ENCODE measurements at regions not wholly inside any gene's neighbourhood (a gene's known extent, or its start where the extent isn't known, plus 50 kb on each side); places are given as distances from the start of the nearest gene placed in this dataset.

- H3K4me3 Mint-ChIP-seq = no peak overlapping the region
- H3K9me3 Mint-ChIP-seq = no peaks in the 10 kb centered on the region
- H3K36me3 Mint-ChIP-seq (ENCODE audit: low read depth) = no peaks in the 10 kb centered on the region
- H3K27ac Mint-ChIP-seq = no peak overlapping the region
- H3K4me1 Mint-ChIP-seq (ENCODE audit: low read depth) = no peaks in the 10 kb centered on the region
- no peaks in the 10 kb centered on the region for H3K27me3 Mint-ChIP-seq
- intact Hi-C loops (cut with micrococcal nuclease) = no loop called here
Observed at GRCh38 chr16:82414476-82414875, 212.3 kb upstream of the CDH13 start.

GRCh38 chr16:82412770-82413169 is 214.0 kb upstream of the CDH13 start:
- Mint-ChIP-seq H3K27me3 (no peaks in the 10 kb centered on the region), H3K4me1 (ENCODE audit: low read depth) (no peaks in the 10 kb centered on the region), H3K4me3 (no peak overlapping the region), H3K27ac (no peak overlapping the region), H3K36me3 (ENCODE audit: low read depth) (no peaks in the 10 kb centered on the region), H3K9me3 (no peaks in the 10 kb centered on the region)
- intact Hi-C loops (cut with micrococcal nuclease) = no loop called here

DNA sequence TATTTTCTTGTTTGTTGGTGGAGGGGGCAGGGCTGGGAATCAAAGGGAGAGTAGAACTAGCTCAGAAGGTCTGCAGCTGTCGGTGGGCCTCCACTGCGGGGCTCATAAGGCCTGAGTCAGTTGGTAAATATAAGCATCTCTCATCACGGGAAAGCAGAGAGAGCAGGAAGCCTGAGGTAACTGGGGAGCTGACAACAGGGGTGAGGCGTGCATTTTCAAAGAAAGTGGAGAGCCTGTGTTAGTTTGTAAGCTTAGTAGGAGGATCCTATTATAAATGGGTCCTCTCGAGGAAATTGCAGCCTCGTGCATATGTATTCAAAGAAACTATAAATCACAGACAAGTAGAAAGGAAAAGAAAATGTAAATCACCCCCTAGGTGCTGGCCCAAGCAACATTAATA is 221.0 kb upstream of the CDH13 start:
- H3K36me3 Mint-ChIP-seq (ENCODE audit: low read depth) = no peaks in the 10 kb centered on the region
- no peak overlapping the region for H3K27ac Mint-ChIP-seq
- H3K4me3 Mint-ChIP-seq = no peak overlapping the region
- intact Hi-C loops (cut with micrococcal nuclease) = no loop called here
- H3K27me3 Mint-ChIP-seq = peaks cover 4% of the 10 kb centered on the region
- no peaks in the 10 kb centered on the region for H3K9me3 Mint-ChIP-seq
- no peaks in the 10 kb centered on the region for H3K4me1 Mint-ChIP-seq (ENCODE audit: low read depth)

DNA sequence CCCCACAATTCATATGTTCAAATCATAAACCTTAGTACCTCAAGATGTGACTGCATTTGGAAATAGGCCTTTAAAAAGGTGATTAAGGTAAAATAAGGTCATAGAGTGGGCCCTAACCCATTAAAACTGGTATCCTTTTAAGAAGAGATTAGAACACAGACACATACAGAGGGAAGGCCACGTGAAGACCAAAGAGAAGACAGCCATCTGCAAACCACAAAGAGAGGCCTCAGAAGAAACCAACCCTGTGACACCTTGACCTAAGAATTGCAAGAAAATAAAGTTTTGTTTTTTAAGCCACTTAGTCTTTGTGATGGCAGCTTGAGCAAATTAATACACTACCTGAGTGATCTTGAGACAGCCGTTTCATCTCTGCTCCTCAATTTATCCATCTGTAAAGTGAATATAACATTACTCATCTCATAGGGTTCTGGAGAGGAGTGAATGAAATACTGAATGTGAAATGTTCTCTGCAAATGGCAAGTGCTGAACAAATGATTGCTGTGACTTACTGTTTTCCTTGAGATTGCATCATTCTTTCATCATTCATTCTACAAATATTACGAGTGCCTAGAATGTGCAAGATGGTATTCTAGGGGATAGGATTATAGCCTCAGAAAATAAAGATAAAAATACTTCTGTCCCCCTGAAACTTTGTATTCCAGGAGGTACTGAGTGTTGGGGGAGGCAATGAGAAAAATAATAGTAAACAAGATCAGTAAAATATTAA is 222.0 kb upstream of the CDH13 start:
- H3K4me3 Mint-ChIP-seq = no peak overlapping the region
- H3K27me3 Mint-ChIP-seq = peaks cover 4% of the 10 kb centered on the region
- intact Hi-C loops (cut with micrococcal nuclease) = no loop called here
- H3K36me3 Mint-ChIP-seq (ENCODE audit: low read depth) = no peaks in the 10 kb centered on the region
- H3K9me3 Mint-ChIP-seq = no peaks in the 10 kb centered on the region
- no peaks in the 10 kb centered on the region for H3K4me1 Mint-ChIP-seq (ENCODE audit: low read depth)
- H3K27ac Mint-ChIP-seq = no peak overlapping the region

DNA sequence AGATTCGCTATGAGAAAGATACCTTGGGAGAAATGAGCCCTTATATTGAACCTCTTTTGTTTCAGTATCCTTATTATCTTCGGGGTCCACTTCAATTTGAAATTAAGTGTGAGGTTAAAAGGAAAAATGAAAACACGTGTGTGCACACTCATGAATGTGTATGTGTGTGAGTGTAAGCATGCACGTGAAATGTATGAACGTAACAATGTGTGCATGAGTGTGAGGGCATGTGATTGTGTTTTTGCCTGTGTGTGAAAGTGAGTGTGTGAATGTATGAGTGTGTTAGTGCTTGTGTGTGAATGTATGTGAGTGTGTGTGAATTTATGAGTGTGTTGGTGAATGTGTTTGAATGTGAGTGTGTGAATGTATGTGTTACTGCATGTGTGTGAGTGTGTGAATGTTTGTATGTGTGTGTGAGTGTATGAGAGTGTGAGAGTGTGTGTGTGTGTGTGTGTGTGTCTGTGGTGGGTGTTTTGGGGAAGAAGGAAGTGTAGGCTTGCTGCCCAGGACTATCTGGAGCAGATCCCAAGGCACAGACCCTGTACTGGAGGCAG is 224.0 kb upstream of the CDH13 start:
- Mint-ChIP-seq H3K4me3 (no peak overlapping the region), H3K4me1 (ENCODE audit: low read depth) (no peaks in the 10 kb centered on the region), H3K27me3 (peaks cover 4% of the 10 kb centered on the region), H3K27ac (no peak overlapping the region), H3K36me3 (ENCODE audit: low read depth) (no peaks in the 10 kb centered on the region), H3K9me3 (no peaks in the 10 kb centered on the region)
- intact Hi-C loops (cut with micrococcal nuclease) = no loop called here

DNA sequence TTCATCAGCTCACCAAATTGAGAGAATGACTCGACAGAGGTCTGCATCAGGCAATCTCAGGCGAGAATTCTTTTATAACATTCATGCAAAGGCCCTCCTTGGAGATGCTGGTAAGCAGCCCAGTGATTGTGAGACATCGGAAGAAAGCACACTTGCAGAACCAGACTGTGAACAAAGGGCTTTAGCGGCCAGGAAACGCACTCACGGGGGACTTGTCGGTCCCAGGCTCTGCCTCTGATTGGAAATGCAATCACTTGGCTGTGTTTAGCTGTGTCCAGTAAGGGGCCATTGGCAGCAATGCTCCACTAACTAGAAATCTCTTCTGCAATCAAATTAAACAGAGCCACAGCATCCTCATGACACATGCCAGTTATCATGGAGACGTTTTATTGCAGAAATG is 226.7 kb upstream of the CDH13 start:
- intact Hi-C loops (cut with micrococcal nuclease) = no loop called here
- Mint-ChIP-seq H3K4me3 (no peak overlapping the region), H3K4me1 (ENCODE audit: low read depth) (no peaks in the 10 kb centered on the region), H3K36me3 (ENCODE audit: low read depth) (no peaks in the 10 kb centered on the region), H3K9me3 (no peaks in the 10 kb centered on the region), H3K27ac (no peak overlapping the region), H3K27me3 (peaks cover 1% of the 10 kb centered on the region)

DNA sequence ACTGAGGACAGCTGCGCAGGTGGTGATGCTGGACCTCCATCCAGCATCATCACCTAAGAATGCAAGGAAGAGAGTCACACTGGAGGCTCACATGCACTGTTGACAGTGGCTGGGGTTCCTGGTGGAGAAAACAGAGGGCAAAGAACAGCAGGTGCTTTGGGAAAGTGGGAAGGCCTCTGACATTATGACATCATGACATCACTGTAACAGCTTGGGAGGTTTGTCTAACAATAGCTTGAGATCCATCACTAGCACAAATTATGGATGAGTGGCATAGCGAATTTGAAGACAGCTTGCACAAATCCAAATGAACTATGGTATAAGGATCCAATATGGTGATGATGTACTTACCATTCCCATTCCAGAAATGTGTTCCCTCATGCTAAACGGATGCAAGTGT is 226.5 kb upstream of the MPHOSPH6 start:
- Mint-ChIP-seq H3K9me3 (no peaks in the 10 kb centered on the region), H3K4me3 (no peak overlapping the region), H3K4me1 (ENCODE audit: low read depth) (no peaks in the 10 kb centered on the region), H3K27me3 (no peaks in the 10 kb centered on the region), H3K36me3 (ENCODE audit: low read depth) (no peaks in the 10 kb centered on the region), H3K27ac (no peak overlapping the region)
- intact Hi-C loops (cut with micrococcal nuclease) = no loop called here

- H3K9me3 Mint-ChIP-seq = no peaks in the 10 kb centered on the region
- H3K4me1 Mint-ChIP-seq (ENCODE audit: low read depth) = no peaks in the 10 kb centered on the region
- no peak overlapping the region for H3K27ac Mint-ChIP-seq
- H3K36me3 Mint-ChIP-seq (ENCODE audit: low read depth) = no peaks in the 10 kb centered on the region
- intact Hi-C loops (cut with micrococcal nuclease) = no loop called here
- no peak overlapping the region for H3K4me3 Mint-ChIP-seq
- H3K27me3 Mint-ChIP-seq = no peaks in the 10 kb centered on the region
Observed at GRCh38 chr16:82395212-82395611, 225.2 kb upstream of the MPHOSPH6 start.

GRCh38 chr16:82391690-82392089 is 221.7 kb upstream of the MPHOSPH6 start:
- Mint-ChIP-seq H3K4me1 (ENCODE audit: low read depth) (no peaks in the 10 kb centered on the region), H3K36me3 (ENCODE audit: low read depth) (no peaks in the 10 kb centered on the region), H3K9me3 (no peaks in the 10 kb centered on the region), H3K27ac (no peak overlapping the region), H3K4me3 (no peak overlapping the region), H3K27me3 (no peaks in the 10 kb centered on the region)
- intact Hi-C loops (cut with micrococcal nuclease) = no loop called here

GRCh38 chr16:82389956-82390650 is 220.1 kb upstream of the MPHOSPH6 start:
- Mint-ChIP-seq H3K4me1 (ENCODE audit: low read depth) (no peaks in the 10 kb centered on the region), H3K4me3 (no peak overlapping the region), H3K9me3 (no peaks in the 10 kb centered on the region), H3K27me3 (no peaks in the 10 kb centered on the region), H3K27ac (no peak overlapping the region), H3K36me3 (ENCODE audit: low read depth) (no peaks in the 10 kb centered on the region)
- intact Hi-C loops (cut with micrococcal nuclease) = no loop called here

DNA sequence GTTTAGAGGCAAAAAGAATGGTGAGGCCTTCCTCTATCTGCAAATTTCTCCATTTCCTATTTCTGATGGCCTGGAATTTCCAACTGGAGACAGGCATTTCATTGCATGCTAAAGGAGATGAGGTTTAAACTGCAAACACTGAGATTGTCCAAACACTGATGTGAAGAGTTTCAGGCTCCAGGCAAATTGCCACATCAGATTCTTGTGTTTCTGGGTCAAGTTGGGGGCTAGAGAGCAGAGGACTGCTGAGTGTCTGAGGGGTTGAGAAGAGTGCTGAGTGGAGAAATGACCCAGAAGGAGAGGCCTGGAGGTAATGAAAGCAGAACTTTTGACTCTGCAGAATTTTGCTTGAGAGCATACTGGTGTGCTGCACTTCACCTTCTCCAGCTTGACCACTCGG is 216.7 kb upstream of the MPHOSPH6 start:
- Mint-ChIP-seq H3K4me3 (no peak overlapping the region), H3K27me3 (no peaks in the 10 kb centered on the region), H3K4me1 (ENCODE audit: low read depth) (no peaks in the 10 kb centered on the region), H3K36me3 (ENCODE audit: low read depth) (no peaks in the 10 kb centered on the region), H3K9me3 (no peaks in the 10 kb centered on the region), H3K27ac (no peak overlapping the region)
- intact Hi-C loops (cut with micrococcal nuclease) = no loop called here

GRCh38 chr16:82384949-82385348 is 214.9 kb upstream of the MPHOSPH6 start:
- intact Hi-C loops (cut with micrococcal nuclease) = no loop called here
- no peak overlapping the region for H3K4me3 Mint-ChIP-seq
- H3K9me3 Mint-ChIP-seq = no peaks in the 10 kb centered on the region
- H3K36me3 Mint-ChIP-seq (ENCODE audit: low read depth) = no peaks in the 10 kb centered on the region
- no peak overlapping the region for H3K27ac Mint-ChIP-seq
- no peaks in the 10 kb centered on the region for H3K4me1 Mint-ChIP-seq (ENCODE audit: low read depth)
- no peaks in the 10 kb centered on the region for H3K27me3 Mint-ChIP-seq

- no peak overlapping the region for H3K27ac Mint-ChIP-seq
- no peaks in the 10 kb centered on the region for H3K4me1 Mint-ChIP-seq (ENCODE audit: low read depth)
- H3K27me3 Mint-ChIP-seq = no peaks in the 10 kb centered on the region
- H3K4me3 Mint-ChIP-seq = no peak overlapping the region
- no peaks in the 10 kb centered on the region for H3K36me3 Mint-ChIP-seq (ENCODE audit: low read depth)
- intact Hi-C loops (cut with micrococcal nuclease) = no loop called here
- H3K9me3 Mint-ChIP-seq = no peaks in the 10 kb centered on the region
Observed at GRCh38 chr16:82384017-82384416, 214.0 kb upstream of the MPHOSPH6 start.

- no peak overlapping the region for H3K27ac Mint-ChIP-seq
- H3K9me3 Mint-ChIP-seq = no peaks in the 10 kb centered on the region
- intact Hi-C loops (cut with micrococcal nuclease) = no loop called here
- no peaks in the 10 kb centered on the region for H3K36me3 Mint-ChIP-seq (ENCODE audit: low read depth)
- no peaks in the 10 kb centered on the region for H3K27me3 Mint-ChIP-seq
- no peaks in the 10 kb centered on the region for H3K4me1 Mint-ChIP-seq (ENCODE audit: low read depth)
- no peak overlapping the region for H3K4me3 Mint-ChIP-seq
Observed at GRCh38 chr16:82382521-82382920, 212.5 kb upstream of the MPHOSPH6 start.
